Glutamatergic neuron (in vitro differentiated cells): ENCODE measurements at regions not wholly inside any gene's neighbourhood (a gene's known extent, or its start where the extent isn't known, plus 50 kb on each side); places are given as distances from the start of the nearest gene placed in this dataset.

Experiments used
- DNase-seq: peaks from one replicate; pipeline ENCODE4 v3.0.0; 2022
- H3K27ac Mint-ChIP-seq: one replicate; pipeline ENCODE4 v1.8.0; 2020; ENCODE audit warnings: mild to moderate bottlenecking, mixed read lengths, inconsistent platforms; ENCODE audit not compliant: unreplicated experiment
- H3K27me3 Mint-ChIP-seq: one replicate; pipeline ENCODE4 v1.8.0; 2020; ENCODE audit warnings: mild to moderate bottlenecking, moderate library complexity, mixed read lengths, inconsistent platforms; ENCODE audit not compliant: unreplicated experiment
- H3K36me3 Mint-ChIP-seq: one replicate; pipeline ENCODE4 v1.8.0; 2020; ENCODE audit warnings: mild to moderate bottlenecking, mixed read lengths, inconsistent platforms; ENCODE audit not compliant: unreplicated experiment
- H3K4me1 Mint-ChIP-seq: one replicate; pipeline ENCODE4 v1.8.0; 2020; ENCODE audit warnings: mild to moderate bottlenecking, low read depth, mixed read lengths, inconsistent platforms; ENCODE audit not compliant: unreplicated experiment
- H3K4me3 Mint-ChIP-seq: one replicate; pipeline ENCODE4 v1.8.0; 2020; ENCODE audit warnings: mild to moderate bottlenecking, mixed read lengths, inconsistent platforms; ENCODE audit not compliant: unreplicated experiment
- H3K9me3 Mint-ChIP-seq: one replicate; pipeline ENCODE4 v1.8.0; 2020; ENCODE audit warnings: mild to moderate bottlenecking, moderate library complexity, mixed read lengths, inconsistent platforms; ENCODE audit not compliant: unreplicated experiment
- TF ChIP-seq, protein P1 (sequence below): fragments of 200-600 bp; sonication (generic); IDR thresholded peaks from one replicate; pipeline ENCODE4 v1.5.0; 2021; ENCODE audit not compliant: partially characterized antibody, unreplicated experiment

DNA sequence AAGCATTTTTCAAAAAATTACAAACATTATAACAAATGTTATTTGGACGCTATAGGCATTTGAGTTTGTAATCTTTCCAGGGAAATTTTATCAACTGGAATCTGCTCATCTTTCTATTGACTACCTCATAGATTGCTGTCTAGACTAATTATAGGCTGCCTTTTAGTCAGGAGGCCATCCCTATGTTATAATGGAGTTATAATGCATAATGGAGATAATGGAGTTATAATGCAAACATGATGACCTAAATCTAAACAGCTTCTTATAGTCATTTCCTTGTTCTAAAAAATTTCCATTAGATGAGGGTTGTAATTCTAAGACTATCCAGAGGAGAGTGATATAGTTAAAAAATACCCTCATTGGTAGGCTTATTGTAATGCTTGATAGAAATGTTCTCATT is 226.4 kb downstream of the SI start:
- Mint-ChIP-seq H3K36me3 (no peaks in the 10 kb centered on the region), H3K9me3 (peaks cover 2% of the 10 kb centered on the region), H3K27ac (no peak overlapping the region), H3K4me3 (no peak overlapping the region), H3K4me1 (no peaks in the 10 kb centered on the region), H3K27me3 (no peaks in the 10 kb centered on the region)
- TF ChIP-seq, protein P1, sequence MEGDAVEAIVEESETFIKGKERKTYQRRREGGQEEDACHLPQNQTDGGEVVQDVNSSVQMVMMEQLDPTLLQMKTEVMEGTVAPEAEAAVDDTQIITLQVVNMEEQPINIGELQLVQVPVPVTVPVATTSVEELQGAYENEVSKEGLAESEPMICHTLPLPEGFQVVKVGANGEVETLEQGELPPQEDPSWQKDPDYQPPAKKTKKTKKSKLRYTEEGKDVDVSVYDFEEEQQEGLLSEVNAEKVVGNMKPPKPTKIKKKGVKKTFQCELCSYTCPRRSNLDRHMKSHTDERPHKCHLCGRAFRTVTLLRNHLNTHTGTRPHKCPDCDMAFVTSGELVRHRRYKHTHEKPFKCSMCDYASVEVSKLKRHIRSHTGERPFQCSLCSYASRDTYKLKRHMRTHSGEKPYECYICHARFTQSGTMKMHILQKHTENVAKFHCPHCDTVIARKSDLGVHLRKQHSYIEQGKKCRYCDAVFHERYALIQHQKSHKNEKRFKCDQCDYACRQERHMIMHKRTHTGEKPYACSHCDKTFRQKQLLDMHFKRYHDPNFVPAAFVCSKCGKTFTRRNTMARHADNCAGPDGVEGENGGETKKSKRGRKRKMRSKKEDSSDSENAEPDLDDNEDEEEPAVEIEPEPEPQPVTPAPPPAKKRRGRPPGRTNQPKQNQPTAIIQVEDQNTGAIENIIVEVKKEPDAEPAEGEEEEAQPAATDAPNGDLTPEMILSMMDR, result no peak
- no peak for DNase-seq

DNA sequence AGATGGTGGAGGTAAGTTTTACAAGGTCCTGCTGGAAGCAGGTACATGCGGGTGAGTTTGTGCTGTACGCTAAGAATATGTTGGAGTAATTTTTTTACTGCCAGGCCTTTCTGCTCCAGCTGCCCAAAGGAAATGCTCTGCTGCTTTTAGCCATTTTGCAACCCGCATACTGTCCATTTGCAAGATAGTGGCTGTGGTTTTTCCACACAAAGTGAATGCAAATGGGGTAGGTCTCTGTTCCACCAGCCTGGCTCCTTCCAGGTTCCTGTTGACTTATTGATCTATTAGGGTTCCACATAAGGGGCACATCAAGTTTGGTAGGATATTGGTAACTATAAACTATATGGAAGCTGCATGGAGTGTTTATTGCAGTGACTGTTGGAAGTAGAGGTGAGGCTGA is 227.1 kb downstream of the SI start:
- Mint-ChIP-seq H3K36me3 (no peaks in the 10 kb centered on the region), H3K27me3 (no peaks in the 10 kb centered on the region), H3K4me3 (no peak overlapping the region), H3K4me1 (no peaks in the 10 kb centered on the region), H3K9me3 (peaks cover 2% of the 10 kb centered on the region), H3K27ac (no peak overlapping the region)
- no peak for DNase-seq
- TF ChIP-seq, protein P1, result no peak

DNA sequence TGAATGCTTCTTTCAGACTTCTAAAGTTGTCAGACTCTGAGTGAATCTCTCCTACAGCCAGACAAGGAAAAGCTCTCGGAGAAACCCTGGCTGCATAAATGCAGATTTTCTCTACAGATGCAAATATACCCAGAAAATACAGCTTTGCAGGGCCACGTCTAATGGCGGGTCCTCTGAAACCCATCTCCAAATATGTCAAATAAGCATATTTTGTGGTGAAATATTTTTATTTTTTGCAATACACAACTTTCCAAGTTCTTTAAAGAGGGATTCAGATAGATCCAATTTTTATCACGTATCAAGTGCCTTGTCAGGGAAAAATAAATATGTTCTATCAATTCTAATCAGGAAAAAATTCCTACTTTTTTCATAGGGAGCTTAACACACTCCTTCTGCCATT is 229.4 kb downstream of the SI start:
- no peak for DNase-seq
- H3K36me3 Mint-ChIP-seq, result no peaks in the 10 kb centered on the region
- no peak overlapping the region for H3K27ac Mint-ChIP-seq
- H3K4me1 Mint-ChIP-seq, result no peaks in the 10 kb centered on the region
- no peak overlapping the region for H3K4me3 Mint-ChIP-seq
- no peaks in the 10 kb centered on the region for H3K27me3 Mint-ChIP-seq
- TF ChIP-seq, protein P1, result no peak
- H3K9me3 Mint-ChIP-seq, result peaks cover 2% of the 10 kb centered on the region

DNA sequence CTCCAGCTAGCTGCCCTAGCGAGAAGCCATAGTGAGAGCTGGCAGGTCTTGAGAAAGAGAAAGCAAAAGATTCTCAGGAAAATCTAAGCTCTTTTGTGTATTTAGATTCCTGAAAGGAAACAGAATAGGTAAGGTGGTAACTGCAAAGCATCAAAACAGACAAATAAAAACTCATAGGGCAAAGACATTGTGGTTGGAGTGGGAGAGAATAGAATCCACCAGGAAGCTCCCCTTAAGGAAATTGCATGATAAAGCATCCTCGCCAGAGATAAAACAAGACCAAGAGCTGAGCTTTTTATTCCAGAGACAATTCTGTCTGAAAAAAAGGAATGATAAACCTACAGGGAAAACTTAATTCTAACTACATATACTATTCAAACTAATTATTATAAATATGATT is 232.6 kb downstream of the SI start:
- no peaks in the 10 kb centered on the region for H3K27me3 Mint-ChIP-seq
- no peaks in the 10 kb centered on the region for H3K4me1 Mint-ChIP-seq
- H3K27ac Mint-ChIP-seq, result no peak overlapping the region
- no peak overlapping the region for H3K4me3 Mint-ChIP-seq
- TF ChIP-seq, protein P1, result no peak
- DNase-seq, result no peak
- no peaks in the 10 kb centered on the region for H3K9me3 Mint-ChIP-seq
- no peaks in the 10 kb centered on the region for H3K36me3 Mint-ChIP-seq

DNA sequence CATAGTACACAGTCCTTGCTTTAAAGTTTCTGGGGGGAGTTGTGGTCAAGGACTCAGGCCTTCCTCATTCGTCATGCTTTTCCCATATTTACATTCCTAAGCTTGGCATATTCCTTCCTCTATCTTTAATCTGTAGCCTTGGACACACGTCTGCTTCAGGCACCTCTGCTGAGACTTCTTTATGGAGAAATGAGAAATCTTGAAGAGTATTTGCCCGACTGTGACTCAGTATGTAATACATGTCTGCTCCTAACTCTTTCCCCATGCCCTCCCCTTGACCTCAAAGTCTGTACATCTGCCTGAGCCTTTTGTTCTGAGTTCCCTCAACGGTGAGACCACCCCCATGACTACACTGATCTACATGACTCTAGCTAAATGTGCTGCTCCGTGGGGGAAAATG is 246.1 kb downstream of the SI start:
- no peaks in the 10 kb centered on the region for H3K27me3 Mint-ChIP-seq
- TF ChIP-seq, protein P1, result no peak
- no peak overlapping the region for H3K4me3 Mint-ChIP-seq
- H3K36me3 Mint-ChIP-seq, result no peaks in the 10 kb centered on the region
- H3K4me1 Mint-ChIP-seq, result no peaks in the 10 kb centered on the region
- no peaks in the 10 kb centered on the region for H3K9me3 Mint-ChIP-seq
- H3K27ac Mint-ChIP-seq, result no peak overlapping the region
- no peak for DNase-seq
